ENCODE measurements at regions not wholly inside any gene's neighbourhood (a gene's known extent, or its start where the extent isn't known, plus 50 kb on each side); places are given as distances from the start of the nearest gene placed in this dataset.
"Not testable (repeated sequence)": the region's sequence is repeated elsewhere in the genome, so short reads cannot be mapped to it uniquely, and the experiment has no call there.

- TF ChIP-seq CTCF (conservative IDR thresholded peaks at IDR 0.05; ENCODE audit: low read depth, low read length), result no peak
- no peak overlapping the region for H3K4me3 ChIP-seq (ENCODE audit: low read depth, low read length)
- no peak for DNase-seq (ENCODE audit: low read depth)
Measured at GRCh38 chr3:75320369-75320768, 343.8 kb upstream of the FRG2C start.

GRCh38 chr3:75321060-75321459 lies 343.1 kb upstream of the FRG2C start:
- no peak for DNase-seq (ENCODE audit: low read depth)
- no peak overlapping the region for H3K4me3 ChIP-seq (ENCODE audit: low read depth, low read length)
- TF ChIP-seq CTCF (conservative IDR thresholded peaks at IDR 0.05; ENCODE audit: low read depth, low read length), result no peak

GRCh38 chr3:75323936-75324335 lies 340.2 kb upstream of the FRG2C start:
- DNase-seq (ENCODE audit: low read depth); H3K4me3 ChIP-seq (ENCODE audit: low read depth, low read length): not testable (repeated sequence)

GRCh38 chr3:75325716-75326115 lies 338.4 kb upstream of the FRG2C start:
- DNase-seq (ENCODE audit: low read depth), result no peak
- no peak for TF ChIP-seq CTCF (conservative IDR thresholded peaks at IDR 0.05; ENCODE audit: low read depth, low read length)
- H3K4me3 ChIP-seq (ENCODE audit: low read depth, low read length), result no peak overlapping the region

- no peak overlapping the region for H3K4me3 ChIP-seq (ENCODE audit: low read depth, low read length)
- no peak for TF ChIP-seq CTCF (conservative IDR thresholded peaks at IDR 0.05; ENCODE audit: low read depth, low read length)
- no peak for DNase-seq (ENCODE audit: low read depth)
Measured at GRCh38 chr3:75327453-75327852, 336.7 kb upstream of the FRG2C start.

GRCh38 chr3:75329476-75330097 lies 334.5 kb upstream of the FRG2C start:
- no peak overlapping the region for H3K4me3 ChIP-seq (ENCODE audit: low read depth, low read length)
- no peak for DNase-seq (ENCODE audit: low read depth)
- no peak for TF ChIP-seq CTCF (conservative IDR thresholded peaks at IDR 0.05; ENCODE audit: low read depth, low read length)

- not testable (repeated sequence) for DNase-seq (ENCODE audit: low read depth); H3K4me3 ChIP-seq (ENCODE audit: low read depth, low read length)
Measured at GRCh38 chr3:75330446-75330845, 333.7 kb upstream of the FRG2C start.

GRCh38 chr3:75332090-75332489 lies 332.0 kb upstream of the FRG2C start:
- H3K4me3 ChIP-seq (ENCODE audit: low read depth, low read length); DNase-seq (ENCODE audit: low read depth): not testable (repeated sequence)

GRCh38 chr3:75332794-75333193 lies 331.3 kb upstream of the FRG2C start:
- H3K4me3 ChIP-seq (ENCODE audit: low read depth, low read length), result no peak overlapping the region
- DNase-seq (ENCODE audit: low read depth), result no peak
- TF ChIP-seq CTCF (conservative IDR thresholded peaks at IDR 0.05; ENCODE audit: low read depth, low read length), result no peak
